ENCODE measurements at regions not wholly inside any gene's neighbourhood (a gene's known extent, or its start where the extent isn't known, plus 50 kb on each side); places are given as distances from the start of the nearest gene placed in this dataset.
"Not testable (repeated sequence)": the region's sequence is repeated elsewhere in the genome, so short reads cannot be mapped to it uniquely, and the experiment has no call there.

DNA sequence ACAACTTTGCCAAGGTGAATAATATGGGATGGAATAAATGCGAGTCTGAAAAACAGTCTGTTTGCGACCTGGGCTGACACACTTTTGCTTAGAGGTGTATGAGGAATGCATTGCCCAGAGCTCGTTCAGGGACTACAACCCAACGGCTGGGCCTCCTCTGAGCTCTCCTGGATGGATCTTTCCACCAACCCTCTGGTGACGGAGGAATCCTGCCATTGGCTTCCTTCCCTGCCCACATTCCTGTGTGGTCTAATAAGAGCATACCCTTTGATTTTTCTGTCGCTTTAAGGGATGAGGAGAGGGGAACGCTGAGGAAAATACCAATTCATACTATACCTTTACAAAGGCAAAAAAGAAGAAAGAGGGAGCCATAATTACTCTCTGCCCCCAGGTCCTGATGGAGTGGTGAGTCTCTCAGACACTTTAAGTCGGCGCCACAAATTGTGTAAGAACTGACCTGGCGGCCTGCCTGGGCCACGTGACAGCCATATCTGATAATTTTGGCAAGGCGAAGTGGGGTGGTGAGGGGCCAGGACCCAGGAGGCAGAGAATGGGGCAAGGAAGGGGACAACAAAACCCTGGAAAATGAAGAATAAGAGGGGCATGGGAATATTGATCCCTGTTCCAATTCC lies 265.2 kb upstream of the MSX2 start:
- DNase-seq (ENCODE audit: low spot score) = no peak
- Mint-ChIP-seq H3K27me3 (ENCODE audit: unreplicated experiment) (no peaks in the 10 kb centered on the region), H3K27ac (ENCODE audit: unreplicated experiment) (no peak overlapping the region), H3K36me3 (ENCODE audit: low read depth, unreplicated experiment) (no peaks in the 10 kb centered on the region), H3K4me3 (ENCODE audit: unreplicated experiment) (no peak overlapping the region), H3K4me1 (ENCODE audit: unreplicated experiment) (no peaks in the 10 kb centered on the region), H3K9me3 (ENCODE audit: unreplicated experiment) (no peaks in the 10 kb centered on the region)
- TF ChIP-seq, protein P1, sequence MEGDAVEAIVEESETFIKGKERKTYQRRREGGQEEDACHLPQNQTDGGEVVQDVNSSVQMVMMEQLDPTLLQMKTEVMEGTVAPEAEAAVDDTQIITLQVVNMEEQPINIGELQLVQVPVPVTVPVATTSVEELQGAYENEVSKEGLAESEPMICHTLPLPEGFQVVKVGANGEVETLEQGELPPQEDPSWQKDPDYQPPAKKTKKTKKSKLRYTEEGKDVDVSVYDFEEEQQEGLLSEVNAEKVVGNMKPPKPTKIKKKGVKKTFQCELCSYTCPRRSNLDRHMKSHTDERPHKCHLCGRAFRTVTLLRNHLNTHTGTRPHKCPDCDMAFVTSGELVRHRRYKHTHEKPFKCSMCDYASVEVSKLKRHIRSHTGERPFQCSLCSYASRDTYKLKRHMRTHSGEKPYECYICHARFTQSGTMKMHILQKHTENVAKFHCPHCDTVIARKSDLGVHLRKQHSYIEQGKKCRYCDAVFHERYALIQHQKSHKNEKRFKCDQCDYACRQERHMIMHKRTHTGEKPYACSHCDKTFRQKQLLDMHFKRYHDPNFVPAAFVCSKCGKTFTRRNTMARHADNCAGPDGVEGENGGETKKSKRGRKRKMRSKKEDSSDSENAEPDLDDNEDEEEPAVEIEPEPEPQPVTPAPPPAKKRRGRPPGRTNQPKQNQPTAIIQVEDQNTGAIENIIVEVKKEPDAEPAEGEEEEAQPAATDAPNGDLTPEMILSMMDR (IDR thresholded peaks at IDR 0.05; ENCODE audit: unreplicated experiment) = no peak

DNA sequence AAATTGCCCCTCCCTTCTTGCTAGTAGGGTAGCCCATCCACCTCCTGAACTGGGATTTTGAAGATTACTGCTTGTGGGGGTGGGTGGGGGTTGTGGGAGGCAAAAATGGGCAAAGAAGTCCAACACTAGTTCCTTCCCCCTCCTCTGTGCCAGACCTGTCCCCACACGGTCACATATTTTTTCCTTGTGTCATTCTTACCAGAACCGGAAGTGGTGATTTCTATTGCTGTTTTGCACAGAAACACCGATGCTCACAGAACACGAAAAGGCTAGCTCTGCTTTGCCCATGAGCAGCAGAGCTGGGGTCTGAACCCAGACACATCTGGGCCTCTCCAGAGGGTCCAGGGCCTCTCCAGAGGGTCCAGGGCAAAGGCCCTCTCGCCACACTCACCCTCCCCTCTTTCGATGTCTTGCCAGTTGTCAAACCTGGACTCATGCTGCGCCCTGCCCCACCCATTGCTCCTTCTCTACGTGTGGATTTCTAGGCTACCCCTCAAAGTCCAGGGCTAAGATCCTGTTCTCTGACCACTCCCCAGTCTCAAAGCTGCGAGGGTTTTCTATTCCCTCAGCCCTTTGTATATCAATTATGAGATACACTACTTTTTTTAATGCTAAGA lies 264.4 kb upstream of the MSX2 start:
- Mint-ChIP-seq H3K36me3 (ENCODE audit: low read depth, unreplicated experiment) (no peaks in the 10 kb centered on the region), H3K4me1 (ENCODE audit: unreplicated experiment) (no peaks in the 10 kb centered on the region), H3K27me3 (ENCODE audit: unreplicated experiment) (no peaks in the 10 kb centered on the region), H3K27ac (ENCODE audit: unreplicated experiment) (no peak overlapping the region), H3K4me3 (ENCODE audit: unreplicated experiment) (no peak overlapping the region), H3K9me3 (ENCODE audit: unreplicated experiment) (no peaks in the 10 kb centered on the region)
- TF ChIP-seq, protein P1 (IDR thresholded peaks at IDR 0.05; ENCODE audit: unreplicated experiment) = no peak
- DNase-seq (ENCODE audit: low spot score) = no peak

DNA sequence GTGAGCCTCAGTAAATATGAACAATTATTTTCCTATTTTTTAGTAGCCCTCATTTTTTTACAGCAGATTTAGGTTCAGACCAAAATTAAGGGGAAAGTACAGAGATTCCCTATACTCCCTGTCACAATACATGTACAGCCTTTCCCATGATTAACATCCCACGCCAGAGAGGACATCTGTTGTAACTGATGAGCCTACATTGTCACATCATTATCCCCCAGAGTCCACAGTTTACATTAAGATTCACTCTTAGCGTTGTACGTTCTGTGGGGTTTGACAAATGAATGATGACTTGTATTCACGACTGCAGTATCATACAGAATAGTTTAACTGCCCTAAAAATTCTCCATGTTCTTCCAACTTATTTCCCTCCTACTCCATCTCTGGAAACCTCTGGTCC lies 262.3 kb upstream of the MSX2 start:
- Mint-ChIP-seq H3K27ac (ENCODE audit: unreplicated experiment) (no peak overlapping the region), H3K4me3 (ENCODE audit: unreplicated experiment) (no peak overlapping the region), H3K27me3 (ENCODE audit: unreplicated experiment) (no peaks in the 10 kb centered on the region), H3K9me3 (ENCODE audit: unreplicated experiment) (no peaks in the 10 kb centered on the region), H3K36me3 (ENCODE audit: low read depth, unreplicated experiment) (no peaks in the 10 kb centered on the region), H3K4me1 (ENCODE audit: unreplicated experiment) (no peaks in the 10 kb centered on the region)
- no peak for DNase-seq (ENCODE audit: low spot score)
- TF ChIP-seq, protein P1 (IDR thresholded peaks at IDR 0.05; ENCODE audit: unreplicated experiment) = no peak

DNA sequence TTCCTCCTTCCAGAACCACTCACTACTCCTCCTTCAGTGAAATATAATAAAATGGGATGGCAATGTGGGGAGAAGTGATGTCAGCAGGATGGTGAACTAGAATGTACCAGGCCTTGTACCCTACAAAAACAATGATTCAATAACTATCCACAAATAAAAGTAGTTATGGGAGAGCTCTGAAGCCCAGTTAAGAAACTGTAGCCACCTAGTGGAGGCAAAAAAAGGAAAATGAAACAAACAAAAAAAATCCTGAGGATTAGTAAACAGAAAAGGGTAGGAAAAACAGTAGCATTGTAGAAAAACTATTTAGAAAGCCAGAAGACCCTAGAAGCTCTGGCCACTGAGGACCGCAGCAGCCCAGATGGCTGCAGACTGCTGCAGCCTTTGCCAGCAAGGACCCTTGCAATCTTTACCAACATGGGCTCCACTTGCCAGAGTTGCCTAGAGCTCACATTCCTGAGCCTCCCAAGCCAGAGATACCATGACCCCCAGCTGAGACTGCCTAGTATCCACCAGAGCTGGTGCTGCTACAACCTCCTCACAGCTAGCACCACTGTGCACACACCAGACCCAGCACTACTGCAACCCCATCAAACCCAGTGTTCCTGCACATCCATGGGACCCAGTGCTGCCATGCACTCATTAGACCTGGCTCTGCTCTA lies 259.7 kb upstream of the MSX2 start:
- H3K9me3 Mint-ChIP-seq (ENCODE audit: unreplicated experiment) = no peaks in the 10 kb centered on the region
- no peaks in the 10 kb centered on the region for H3K36me3 Mint-ChIP-seq (ENCODE audit: low read depth, unreplicated experiment)
- no peaks in the 10 kb centered on the region for H3K4me1 Mint-ChIP-seq (ENCODE audit: unreplicated experiment)
- no peak for DNase-seq (ENCODE audit: low spot score)
- TF ChIP-seq, protein P1 (IDR thresholded peaks at IDR 0.05; ENCODE audit: unreplicated experiment) = peak; percentile 44
- H3K4me3 Mint-ChIP-seq (ENCODE audit: unreplicated experiment) = no peak overlapping the region
- H3K27ac Mint-ChIP-seq (ENCODE audit: unreplicated experiment) = no peak overlapping the region
- no peaks in the 10 kb centered on the region for H3K27me3 Mint-ChIP-seq (ENCODE audit: unreplicated experiment)

DNA sequence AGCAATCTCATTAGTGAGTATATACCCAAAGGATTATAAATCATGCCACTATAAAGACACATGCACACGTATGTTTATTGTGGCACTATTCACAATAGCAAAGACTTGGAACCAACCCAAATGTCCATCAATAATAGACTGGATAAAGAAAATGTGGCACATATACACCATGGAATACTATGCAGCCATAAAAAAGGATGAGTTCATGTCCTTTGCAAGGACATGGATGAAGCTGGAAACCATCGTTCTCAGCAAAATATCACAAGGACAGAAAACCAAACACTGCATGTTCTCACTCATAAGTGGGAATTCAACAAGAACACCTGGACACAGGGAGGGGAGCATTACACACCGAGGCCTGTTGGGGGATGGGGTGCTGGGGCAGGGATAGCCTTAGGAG lies 252.9 kb upstream of the MSX2 start:
- H3K4me3 Mint-ChIP-seq (ENCODE audit: unreplicated experiment); H3K27me3 Mint-ChIP-seq (ENCODE audit: unreplicated experiment); H3K36me3 Mint-ChIP-seq (ENCODE audit: low read depth, unreplicated experiment); H3K4me1 Mint-ChIP-seq (ENCODE audit: unreplicated experiment); H3K9me3 Mint-ChIP-seq (ENCODE audit: unreplicated experiment); DNase-seq (ENCODE audit: low spot score); H3K27ac Mint-ChIP-seq (ENCODE audit: unreplicated experiment): not testable (repeated sequence)
